NCI-H82 treated with DMSO at 0.1 percent for 48 hours (cell line): ENCODE measurements at regions not wholly inside any gene's neighbourhood (a gene's known extent, or its start where the extent isn't known, plus 50 kb on each side); places are given as distances from the start of the nearest gene placed in this dataset.

Experiments
- DNase-seq: peaks from one replicate; lab custom pipeline; 2025; ENCODE audit not compliant: unreplicated experiment; lab: John Stamatoyannopoulos, UW

DNA sequence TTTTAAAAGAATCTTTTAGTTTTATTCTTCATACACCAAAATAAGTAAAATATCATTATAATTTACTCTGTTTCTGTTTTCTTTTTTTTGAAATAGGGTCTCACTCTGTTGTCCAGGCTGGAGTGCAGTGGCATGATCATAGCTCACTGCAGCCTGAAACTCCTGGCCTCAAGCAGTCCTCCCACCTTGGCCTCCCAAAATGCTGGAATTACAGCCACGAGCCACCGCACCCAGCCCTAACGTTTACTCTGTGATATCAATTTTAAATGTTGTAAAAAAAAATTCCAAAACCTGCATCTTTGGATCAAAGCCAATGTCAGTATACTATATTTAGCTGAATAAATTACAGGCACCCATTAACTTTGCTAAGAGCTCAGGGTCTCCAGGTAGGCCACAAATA is 437.1 kb upstream of the USP15 start:
- no peak for DNase-seq

GRCh38 chr12:61846765-61847164 is 413.4 kb upstream of the USP15 start:
- no peak for DNase-seq

- DNase-seq = no peak
Observed at GRCh38 chr12:61848893-61849292, 411.3 kb upstream of the USP15 start.

GRCh38 chr12:61853945-61854344 is 406.3 kb upstream of the USP15 start:
- DNase-seq = no peak

GRCh38 chr12:61854902-61855301 is 405.3 kb upstream of the USP15 start:
- no peak for DNase-seq

DNA sequence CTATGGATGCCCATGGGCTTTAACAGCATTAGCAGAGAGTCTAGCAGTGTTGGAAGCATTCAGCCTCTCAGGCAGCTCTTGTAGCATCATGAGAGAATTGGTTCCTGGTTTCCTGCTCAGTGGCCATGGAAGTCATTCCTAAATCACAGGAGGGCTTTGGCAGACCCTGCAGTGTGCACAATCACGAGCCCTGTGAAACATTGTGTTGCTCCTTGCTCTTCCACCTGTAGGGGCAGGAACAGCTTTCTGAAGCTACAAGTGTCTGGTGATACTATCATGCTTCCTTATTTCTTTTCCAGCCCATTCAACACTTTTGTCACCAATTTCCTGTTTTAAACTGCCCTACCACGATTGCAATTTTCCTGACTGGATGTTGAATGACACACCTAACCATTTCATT is 402.2 kb upstream of the USP15 start:
- DNase-seq = no peak

DNA sequence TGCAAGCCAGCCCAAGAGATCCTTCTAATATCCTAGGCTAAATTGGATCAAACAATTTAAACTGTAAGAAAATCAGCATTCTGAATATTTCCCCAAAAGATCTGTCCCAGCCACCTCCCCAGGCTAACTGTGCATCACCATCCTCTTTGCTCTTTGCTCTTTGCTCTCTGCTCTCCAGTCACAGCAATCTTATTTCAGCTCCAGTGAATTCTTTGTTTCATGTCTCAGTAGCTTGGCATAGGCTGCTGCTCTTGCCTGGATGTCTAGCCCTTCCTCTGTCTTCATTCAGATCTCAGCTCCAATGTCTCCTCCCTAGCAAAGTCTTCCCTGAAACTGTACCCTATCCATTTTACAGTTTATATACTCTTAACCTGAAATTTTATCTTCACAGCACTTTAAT is 399.8 kb upstream of the USP15 start:
- no peak for DNase-seq

DNA sequence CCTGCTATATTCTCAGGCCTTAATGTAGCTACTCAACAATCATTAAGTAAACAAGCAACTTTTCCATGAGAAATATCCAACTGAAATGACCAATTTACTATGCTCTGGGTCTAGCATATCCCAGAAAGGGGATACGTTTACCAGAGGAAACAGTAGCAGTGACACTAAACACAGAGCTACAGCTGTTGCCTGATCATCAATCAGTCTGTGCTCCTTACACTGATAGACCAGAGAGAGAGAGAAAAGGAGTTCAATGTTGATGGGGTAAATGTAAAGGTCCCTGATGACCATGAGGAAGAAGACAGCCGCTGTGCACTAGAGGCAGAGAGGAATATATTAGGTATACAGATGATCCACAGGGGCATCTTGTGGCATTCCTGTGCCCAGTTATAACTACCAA is 397.2 kb upstream of the USP15 start:
- DNase-seq = no peak

- no peak for DNase-seq
Observed at GRCh38 chr12:61863811-61864210, 396.4 kb upstream of the USP15 start.

DNA sequence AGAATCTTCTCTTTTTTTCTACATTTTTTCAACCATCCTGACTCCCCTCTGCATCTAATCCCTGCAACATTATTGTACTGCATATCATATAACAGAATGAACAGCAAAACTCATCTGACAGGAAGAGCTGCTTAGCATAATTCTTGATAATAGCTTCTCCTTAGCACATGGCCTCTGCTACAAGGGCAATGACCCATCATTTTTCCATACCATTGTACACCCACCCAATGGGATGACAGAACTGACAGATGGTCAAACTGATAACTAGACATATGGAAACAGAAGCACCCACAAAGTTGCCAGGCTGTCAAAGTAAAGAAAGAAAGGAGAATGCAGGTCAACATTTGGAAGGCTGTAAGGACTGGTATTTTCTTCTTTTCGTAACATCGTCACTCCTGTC is 390.4 kb upstream of the USP15 start:
- no peak for DNase-seq

- DNase-seq = no peak
Observed at GRCh38 chr12:61870658-61871484, 389.3 kb upstream of the USP15 start.

GRCh38 chr12:61871485-61871810 is 388.8 kb upstream of the USP15 start:
- no peak for DNase-seq

DNA sequence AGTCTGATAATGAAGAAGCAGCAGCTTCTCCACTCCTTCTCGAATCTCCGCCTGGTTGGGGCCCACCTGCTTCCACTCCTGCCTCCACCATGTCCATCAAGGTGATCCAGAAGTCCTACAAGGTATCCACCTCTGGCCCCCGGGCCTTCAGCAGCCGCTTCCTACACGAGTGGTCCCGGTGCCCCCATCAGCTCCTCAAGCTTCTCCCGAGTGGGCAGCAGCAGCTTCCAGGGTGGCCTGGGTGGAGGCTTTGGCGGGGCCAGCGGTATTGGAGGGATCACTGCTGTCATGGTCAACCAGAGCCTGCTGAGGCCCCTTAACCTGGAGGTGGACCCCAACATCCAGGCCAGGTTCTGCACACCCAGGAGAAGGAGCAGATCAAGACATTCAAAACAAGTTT is 381.0 kb upstream of the USP15 start:
- DNase-seq = no peak

GRCh38 chr12:61880186-61880585 is 380.0 kb upstream of the USP15 start:
- DNase-seq = no peak

DNA sequence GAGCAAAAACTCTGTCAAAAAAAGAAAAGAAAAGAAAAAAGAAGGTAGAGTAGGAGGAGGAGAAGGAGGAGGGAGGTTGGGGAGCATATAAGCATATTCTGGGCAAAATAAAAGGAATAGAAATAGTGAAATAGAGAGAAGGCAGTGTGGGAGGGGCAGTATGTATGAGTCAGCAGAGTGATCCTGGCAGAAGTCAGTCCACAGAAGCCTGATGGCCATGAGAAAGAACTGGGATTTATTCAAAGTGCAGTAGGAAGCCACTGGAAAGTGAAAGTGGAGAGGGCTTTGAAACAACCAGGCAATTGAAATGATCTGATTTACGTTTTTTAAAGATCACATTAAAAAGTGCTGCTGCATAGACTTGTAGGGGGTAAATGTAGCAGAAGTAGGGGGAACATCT is 368.6 kb upstream of the USP15 start:
- DNase-seq = no peak

GRCh38 chr12:61894168-61894567 is 366.0 kb upstream of the USP15 start:
- no peak for DNase-seq

DNA sequence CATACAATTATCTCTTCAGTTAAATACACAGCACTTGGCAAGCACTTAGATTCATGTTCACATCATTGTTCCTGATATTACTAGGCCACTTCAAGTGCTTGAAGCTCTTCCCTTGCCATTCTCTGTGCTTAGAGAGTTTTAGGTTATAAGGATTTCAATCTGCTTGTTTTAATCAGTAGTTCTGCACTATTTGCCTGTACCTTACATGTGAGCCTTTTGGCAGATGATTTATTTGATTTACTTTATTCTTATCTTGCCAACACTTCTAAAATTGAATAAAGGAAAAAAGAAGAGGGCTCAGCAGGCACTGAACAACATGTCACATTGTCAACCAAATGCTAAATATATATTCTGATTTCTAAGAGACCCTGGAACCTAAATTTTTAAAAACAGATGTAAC is 363.8 kb upstream of the USP15 start:
- DNase-seq = no peak

DNA sequence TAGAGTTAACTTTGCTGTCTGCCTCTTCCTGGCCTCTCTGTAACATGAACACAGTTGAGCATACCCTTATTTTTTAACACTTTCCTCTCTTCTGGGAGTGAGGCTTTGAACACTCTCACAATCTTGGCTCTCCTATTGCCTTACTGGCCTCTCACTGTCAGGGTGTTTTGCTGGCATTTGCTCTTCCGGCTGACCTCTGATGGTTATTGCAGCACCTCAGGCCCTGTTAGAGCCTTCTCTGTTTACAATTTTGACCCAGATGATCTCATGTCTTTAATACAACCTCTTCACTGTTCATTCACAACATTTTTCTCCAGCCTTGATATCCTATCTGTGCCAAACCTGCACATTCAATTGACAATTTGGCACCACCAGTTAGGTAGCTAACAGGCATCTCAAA is 357.8 kb upstream of the USP15 start:
- DNase-seq = no peak

DNA sequence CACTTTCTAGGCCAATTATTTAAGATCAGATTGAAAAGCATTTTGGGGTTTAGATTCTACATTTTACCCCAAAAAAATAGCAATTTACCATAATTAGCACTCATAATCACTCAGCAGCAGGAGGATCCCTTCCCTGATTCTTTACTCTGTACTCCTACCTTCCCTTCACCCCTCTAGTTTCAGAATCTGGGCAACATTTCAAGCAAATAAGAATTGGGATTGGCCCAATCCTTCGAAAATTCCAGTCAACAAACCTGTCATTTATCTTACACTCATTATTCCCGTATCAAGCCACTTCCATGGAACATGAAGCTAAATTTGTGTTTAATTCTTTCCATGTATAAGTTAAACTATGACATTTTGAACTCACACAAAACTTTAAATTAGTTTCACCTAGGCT is 349.1 kb upstream of the USP15 start:
- DNase-seq = no peak

GRCh38 chr12:61915420-61915819 is 344.8 kb upstream of the USP15 start:
- DNase-seq = no peak

DNA sequence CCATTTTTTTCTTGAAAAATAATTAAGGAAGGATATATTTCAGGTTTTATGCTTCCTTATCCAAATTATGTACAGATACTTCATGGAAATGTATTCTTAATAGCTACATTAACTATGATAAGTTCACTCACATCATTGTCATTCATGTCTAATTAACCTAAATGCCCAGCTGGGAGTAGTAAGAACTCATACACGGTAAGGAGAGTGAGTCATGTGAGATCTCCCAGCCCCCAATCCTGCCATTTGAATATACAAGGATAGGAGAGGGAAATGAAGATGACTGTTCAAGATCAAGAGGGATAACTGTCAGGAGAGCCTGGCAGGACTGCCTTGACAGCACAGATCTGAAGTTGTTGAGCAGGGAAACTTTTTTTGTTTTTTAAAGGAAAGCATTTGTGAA is 343.4 kb upstream of the USP15 start:
- DNase-seq = no peak

DNA sequence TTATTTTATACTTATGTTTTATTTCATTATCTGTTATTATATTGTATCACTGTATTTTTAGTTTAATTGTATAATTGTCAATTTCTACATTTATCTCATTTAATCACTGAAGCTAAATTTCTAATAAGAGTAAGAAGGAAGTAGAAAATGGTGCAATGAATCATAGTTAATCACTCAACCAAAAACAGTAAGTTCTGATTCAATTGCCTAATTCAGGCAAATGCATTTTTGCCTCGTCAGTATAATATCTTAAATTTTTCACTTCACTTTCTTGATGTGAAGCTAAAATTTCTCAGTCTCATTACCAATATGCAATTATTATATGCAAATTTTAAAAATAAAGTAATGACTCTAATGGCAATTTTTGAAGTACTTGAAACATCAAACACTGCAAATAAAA is 340.5 kb upstream of the USP15 start:
- no peak for DNase-seq

DNA sequence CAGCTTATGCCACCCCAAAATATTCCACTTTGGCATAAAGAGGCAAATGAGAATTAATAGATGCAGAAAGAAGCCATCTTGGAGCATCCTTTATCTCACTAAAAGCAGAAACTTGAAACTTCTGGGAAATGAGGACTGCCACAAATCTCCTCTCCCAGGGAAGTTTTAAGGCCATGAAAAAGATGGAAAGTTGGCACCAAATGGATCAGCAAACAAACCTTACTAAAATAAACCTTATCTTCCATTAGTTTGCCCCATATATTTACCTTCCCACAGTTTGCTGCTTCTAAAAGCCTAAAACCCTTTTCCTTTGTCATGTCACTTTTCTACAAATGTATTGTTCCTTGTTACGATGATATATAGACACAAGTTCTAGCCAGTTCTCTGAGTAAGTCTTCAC is 340.0 kb upstream of the USP15 start:
- DNase-seq = no peak
